Suppressor macrophage treated with lipopolysaccharide for 4 hours (primary cell): ENCODE measurements at regions not wholly inside any gene's neighbourhood (a gene's known extent, or its start where the extent isn't known, plus 50 kb on each side); places are given as distances from the start of the nearest gene placed in this dataset.

Source experiments
- DNase-seq: peaks from one replicate; pipeline ENCODE4 v3.0.0-alpha.2; 2020

DNA sequence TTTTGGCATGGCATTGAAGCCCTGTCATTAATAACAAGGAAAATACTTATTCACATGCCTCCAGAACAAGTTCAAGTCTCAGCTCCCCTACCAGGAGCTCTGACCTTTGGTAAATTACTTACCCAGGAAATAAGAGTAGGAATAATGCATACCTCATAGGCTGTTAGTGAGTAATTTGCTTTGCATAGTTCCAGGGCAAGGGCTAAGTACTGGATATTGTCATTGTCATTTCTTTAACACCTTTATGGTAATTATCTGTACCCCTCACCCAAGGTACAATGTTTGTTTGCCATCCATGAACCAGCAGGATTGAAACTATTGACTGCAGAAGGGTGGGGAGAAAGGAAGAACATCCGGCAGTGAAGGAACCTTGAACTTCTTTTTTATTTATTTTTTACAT lies 148.5 kb downstream of the SOX2 start:
- no peak for DNase-seq

DNA sequence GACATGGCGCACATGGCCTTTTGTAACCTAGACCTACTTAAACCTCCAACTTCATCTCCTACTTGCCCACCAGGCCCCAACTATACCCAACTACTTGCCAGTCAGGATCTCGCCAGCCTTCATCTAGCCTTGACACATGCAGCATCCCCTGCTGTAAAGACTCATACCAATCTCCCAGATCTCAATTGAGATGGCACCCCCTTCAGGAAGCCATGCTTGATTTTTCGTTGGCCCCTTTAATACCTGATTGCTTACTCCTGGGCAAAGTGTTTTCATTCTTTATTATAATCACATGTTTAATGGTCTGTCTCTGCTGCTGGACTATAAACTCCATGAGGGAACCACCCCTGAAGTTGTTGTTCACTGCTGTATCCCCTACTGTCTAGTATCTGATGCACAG lies 150.8 kb downstream of the SOX2 start:
- DNase-seq: no peak

- DNase-seq: no peak
Observed at GRCh38 chr3:181868576-181869082, 156.9 kb downstream of the SOX2 start.

DNA sequence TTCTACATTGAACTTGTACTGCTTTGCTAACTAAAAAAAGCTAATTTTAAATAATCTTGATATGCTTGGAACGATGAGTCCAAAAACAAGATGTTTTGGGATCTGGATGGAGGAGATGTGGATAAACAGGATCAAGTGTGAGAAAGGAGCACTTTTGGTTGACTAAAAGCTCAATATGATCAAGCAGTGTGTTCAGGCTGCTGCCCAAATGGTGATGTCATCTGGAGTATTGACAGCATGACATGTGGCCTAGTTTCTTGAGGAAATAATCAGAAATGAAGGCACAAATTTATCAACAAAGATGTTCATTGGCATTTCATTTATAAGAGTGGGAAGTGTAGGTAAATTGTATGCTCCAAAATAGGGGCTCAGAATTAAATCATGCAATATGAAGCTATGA lies 161.2 kb downstream of the SOX2 start:
- DNase-seq: no peak

GRCh38 chr3:181879926-181880325 lies 168.2 kb downstream of the SOX2 start:
- no peak for DNase-seq

DNA sequence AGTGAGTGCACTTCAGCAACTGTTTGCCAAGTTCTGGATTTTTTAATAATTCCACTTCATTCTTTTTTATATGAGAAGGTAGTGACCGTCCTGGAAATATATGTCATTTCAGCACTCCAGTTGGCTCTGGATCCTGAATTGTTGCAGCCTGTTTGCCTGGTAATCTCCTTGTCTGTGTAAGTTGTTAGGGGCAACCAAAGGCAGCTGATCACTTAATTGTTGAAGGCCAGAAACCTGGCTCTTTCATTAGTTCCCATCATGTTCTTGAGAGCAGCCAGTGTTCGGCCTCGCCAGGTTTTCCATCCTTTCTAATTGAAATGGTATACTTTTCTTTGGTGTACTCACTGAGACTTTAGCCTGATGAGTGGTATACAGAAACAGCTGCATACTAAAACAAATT lies 168.6 kb downstream of the SOX2 start:
- no peak for DNase-seq

DNA sequence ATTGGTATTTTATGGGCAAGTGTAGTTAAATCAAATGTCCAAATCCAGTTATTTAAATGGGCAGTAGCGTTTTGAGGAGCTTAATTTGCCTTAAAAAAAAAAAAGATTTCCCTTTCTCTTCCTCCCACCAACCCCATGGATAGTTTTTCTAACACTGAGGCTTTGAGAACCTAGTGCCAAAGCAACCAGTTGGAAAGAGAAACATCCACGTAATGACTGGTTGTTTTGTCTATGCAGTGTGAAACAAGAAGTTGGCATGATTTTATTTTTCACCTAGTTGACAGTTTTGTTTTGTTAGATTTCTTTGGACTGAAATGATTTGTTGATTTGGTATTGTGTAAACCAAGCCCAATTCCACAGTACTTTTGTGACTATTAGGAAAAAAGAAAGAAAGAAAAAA lies 170.0 kb downstream of the SOX2 start:
- DNase-seq: no peak

GRCh38 chr3:181885868-181886630 lies 174.3 kb downstream of the SOX2 start:
- DNase-seq: no peak

DNA sequence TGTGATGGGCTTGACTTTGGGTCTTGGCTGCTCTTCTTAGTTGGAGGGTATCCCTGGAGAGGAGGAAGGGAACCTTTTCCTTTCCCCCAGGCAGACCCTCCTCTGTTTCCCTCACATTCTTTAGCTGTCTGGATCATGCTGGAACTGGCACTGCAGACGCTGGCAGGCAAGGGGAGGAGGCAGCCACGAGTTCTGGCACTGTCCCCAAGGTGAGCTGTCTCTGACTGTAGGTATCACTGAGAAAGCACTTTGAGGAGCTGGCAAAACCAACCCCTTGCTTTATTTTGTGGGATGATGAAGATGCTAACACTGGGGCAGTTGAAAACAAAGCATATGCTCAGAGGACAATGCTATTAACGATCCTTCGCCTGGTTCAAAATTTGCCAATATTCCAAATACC lies 175.0 kb downstream of the SOX2 start:
- no peak for DNase-seq

- DNase-seq: no peak
Observed at GRCh38 chr3:181887685-181888084, 176.0 kb downstream of the SOX2 start.

DNA sequence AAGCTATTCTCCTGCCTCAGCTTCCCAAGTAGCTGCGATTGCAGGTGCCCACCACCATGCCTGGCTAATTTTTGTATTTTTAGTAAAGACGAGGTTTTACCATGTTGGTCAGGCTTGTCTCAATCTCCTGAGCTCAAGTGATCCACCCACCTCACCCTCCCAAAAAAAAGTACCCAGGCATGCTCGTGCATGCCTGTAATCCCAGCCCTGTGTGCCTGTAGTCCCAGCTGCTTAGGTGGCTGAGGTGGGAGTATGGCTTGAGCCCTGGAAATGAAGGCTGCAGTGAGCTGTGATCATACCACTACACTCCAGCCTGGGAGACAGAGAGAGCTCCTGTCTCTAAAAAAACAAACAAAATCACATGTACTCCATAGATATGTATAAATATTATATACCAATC lies 176.5 kb downstream of the SOX2 start:
- no peak for DNase-seq

DNA sequence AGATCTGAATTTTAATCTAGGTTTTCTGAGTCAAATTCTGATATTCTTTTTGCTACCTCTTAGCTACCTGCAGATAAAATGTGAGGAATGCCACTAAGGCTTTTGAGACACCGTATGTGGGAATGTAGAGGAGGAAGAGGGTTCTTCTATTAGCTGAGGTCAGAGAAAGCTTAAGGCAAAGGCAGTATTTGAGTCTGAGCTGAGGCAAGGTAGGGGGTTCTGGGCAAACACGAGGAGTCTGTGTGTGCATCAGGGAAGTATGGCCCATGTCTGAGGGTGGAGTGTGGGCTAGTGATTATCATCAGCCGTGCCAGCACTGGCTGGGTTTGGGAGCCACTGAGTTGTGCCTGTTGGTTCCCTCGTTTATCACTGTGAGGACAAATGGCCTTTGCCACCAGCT lies 181.1 kb downstream of the SOX2 start:
- no peak for DNase-seq

- no peak for DNase-seq
Observed at GRCh38 chr3:181896605-181897004, 184.9 kb downstream of the SOX2 start.

GRCh38 chr3:181899702-181900101 lies 188.0 kb downstream of the SOX2 start:
- no peak for DNase-seq

DNA sequence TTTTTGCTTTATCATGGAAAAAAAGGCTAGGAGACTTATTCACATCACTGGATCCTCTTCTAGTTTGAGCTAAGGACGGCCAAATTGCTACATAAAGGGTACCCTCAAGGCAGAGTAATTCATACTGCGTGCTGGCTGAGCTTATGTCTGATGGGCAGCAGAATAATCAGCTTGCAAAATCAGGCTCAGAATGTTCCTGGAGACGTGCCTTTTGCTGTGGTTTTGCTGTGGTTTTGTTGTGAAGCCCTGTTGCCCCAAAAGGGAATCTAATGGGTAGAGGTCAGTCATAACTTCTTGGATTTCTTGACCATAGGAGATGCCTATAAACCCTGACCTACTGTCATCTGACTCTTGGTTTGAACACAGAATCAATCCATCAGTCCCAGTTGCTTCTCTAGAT lies 189.9 kb downstream of the SOX2 start:
- no peak for DNase-seq

DNA sequence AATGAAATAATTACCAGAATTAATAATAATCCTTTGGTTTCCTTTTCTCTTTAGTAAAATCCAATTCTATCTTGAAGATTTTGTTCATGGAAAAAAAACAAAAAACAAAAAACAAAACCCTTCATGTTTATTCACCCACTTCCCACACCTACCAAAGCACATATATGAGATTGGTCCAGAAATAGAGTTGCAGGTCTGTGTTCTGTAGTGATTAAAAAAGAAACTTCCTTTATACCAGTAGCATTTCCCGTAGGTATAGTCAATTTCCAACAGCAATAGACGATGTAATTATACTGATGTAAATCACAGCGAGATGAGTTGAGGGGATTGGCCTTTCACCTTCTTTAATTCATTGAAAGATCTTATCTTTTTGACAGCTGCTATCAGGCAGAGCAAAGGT lies 194.6 kb downstream of the SOX2 start:
- no peak for DNase-seq

- no peak for DNase-seq
Observed at GRCh38 chr3:181909241-181909640, 197.5 kb downstream of the SOX2 start.

- DNase-seq: no peak
Observed at GRCh38 chr3:181912384-181912783, 200.7 kb downstream of the SOX2 start.

DNA sequence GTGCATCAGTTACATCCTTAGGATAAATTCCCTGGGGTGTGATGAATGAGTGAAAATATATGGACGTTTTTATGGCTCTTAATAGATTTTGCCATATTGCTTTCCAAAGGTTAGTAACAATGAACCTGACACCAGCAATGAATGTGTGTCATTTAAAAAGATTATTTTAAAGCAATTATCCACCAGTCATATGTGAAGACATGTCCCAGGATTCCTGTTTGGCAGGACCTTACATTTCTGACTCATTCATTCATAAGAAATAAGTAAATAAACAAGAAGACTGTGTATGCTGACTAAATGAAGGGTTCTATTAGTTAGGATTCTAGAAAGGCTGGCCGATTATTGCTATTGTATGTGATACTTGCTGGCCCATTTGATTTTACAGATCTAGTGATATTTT lies 201.5 kb downstream of the SOX2 start:
- DNase-seq: no peak

DNA sequence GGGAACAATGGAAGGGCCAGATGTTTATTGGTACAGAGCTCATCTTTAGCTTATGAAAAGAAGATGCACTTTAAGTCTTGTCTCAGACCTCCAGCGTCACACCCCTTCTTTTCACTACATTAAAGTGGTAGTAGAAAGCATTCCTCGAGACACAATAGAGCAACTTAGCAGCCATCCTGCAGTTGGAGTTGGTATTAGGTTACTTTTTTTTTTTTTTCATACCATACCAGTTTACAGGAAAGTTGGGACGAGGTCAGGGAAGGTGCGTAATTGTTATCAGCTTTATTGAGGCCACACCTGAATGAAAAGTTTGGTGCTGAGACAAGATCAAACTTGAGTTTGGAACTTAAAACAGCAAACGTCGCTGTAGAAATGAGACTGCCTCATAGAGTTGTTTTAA lies 203.8 kb downstream of the SOX2 start:
- DNase-seq: no peak

GRCh38 chr3:181916013-181916412 lies 204.3 kb downstream of the SOX2 start:
- DNase-seq: no peak

DNA sequence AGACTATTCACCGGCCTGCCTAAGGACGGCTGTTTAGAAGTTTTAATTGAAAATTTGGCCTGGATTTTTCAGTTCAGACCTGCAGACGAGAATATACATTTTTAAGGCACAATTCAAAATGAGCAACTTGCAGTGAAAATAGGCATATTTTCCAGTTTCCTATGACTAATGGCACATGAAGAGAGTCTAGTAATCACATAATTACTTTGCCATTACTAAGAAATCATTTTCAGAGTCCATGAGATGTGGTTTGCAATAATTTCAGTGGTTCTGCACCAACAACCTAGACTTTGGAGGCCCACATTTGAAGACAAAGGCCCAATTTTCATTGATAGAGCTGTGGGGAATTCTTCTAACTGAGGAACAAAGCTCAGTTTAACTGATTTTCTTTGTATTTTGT lies 205.3 kb downstream of the SOX2 start:
- DNase-seq: no peak

DNA sequence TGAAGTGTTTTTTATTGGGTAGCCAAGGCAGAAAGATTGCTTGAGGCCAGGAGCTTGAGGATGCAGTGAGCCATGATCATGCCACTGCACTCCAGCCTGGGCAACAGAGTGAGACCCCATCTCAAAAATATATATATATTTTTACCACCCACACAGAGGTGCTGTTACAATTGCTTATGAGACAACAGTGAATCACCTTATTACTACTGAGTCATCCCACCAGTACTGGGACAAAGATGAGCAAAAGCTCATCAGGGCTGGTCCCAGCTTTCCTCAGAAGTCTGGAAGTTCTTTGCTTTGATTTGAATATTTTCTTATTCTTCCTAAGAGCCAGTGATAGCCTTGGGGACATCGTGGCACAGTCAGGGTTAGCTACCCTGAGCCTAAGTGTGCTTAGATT lies 207.7 kb downstream of the SOX2 start:
- DNase-seq: no peak

DNA sequence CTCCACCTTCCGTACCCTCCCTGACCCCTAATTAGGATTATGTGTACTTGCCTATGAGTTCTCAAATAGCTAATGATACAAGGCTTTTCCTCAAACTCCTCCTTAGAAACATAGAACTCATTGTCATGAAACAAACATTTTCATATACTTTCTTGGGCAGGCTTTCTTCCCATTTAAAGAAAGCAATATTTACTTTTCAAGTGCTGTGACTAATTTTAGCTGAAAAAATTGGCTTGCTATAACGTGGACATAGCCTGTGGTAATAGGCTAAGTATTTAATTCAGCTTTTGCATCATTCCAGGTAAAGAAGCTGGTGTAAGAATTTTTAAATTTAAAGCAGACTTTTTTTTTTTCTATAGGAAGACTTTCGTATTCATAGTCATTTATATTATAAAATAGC lies 208.7 kb downstream of the SOX2 start:
- no peak for DNase-seq

GRCh38 chr3:181921220-181921619 lies 209.5 kb downstream of the SOX2 start:
- no peak for DNase-seq
